Ascending aorta (tissue), 2 donors: ENCODE measurements at regions not wholly inside any gene's neighbourhood (a gene's known extent, or its start where the extent isn't known, plus 50 kb on each side); places are given as distances from the start of the nearest gene placed in this dataset.

Experiments
- DNase-seq, 2 donors: peaks; one replicate each; pipeline ENCODE4 v3.0.0-alpha.2; 2019; ENCODE audit warnings: low spot score in 2 of 2
- H3K27ac ChIP-seq, 2 donors: fragments of 200-600 bp; sonication (generic); one replicate each; pipeline ENCODE4 v1.5.1; 2016 to 2017; ENCODE audit warnings: mild to moderate bottlenecking in 1 of 2
- H3K27me3 ChIP-seq: fragments of 200-600 bp; sonication (generic); one replicate; pipeline ENCODE4 v1.5.1; 2017
- H3K36me3 ChIP-seq, 2 donors: fragments of 200-600 bp; sonication (generic); one replicate each; pipeline ENCODE4 v1.5.1; 2016
- H3K4me1 ChIP-seq, 2 donors: fragments of 200-600 bp; sonication (generic); one replicate each; pipeline ENCODE4 v1.5.1; 2016 to 2017; ENCODE audit warnings: mild to moderate bottlenecking in 1 of 2
- H3K4me3 ChIP-seq, 2 donors: fragments of 200-600 bp; sonication (generic); one replicate each; pipeline ENCODE4 v1.5.1; 2016 to 2017; ENCODE audit warnings: mild to moderate bottlenecking in 1 of 2
- H3K9me3 ChIP-seq, 2 donors: fragments of 200-600 bp; sonication (generic); one replicate each; pipeline ENCODE4 v1.5.1; 2016
- CTCF ChIP-seq, 3 experiments: fragments of 200-600 bp in 2 of 3; fragments of 450-650 bp in 1 of 3; sonication (generic) in 2 of 3; IDR thresholded peaks; one replicate each; pipeline ENCODE4 v1.5.1; 2016 to 2019; ENCODE audit warnings: antibody characterized with exemption in 3 of 3, mild to moderate bottlenecking in 1 of 3, moderate library complexity in 1 of 3
- intact Hi-C: fragments of 100-400 bp; cut with DNase I; formaldehyde crosslinking; loops from one replicate; pipeline ENCODE4 v1.15.1; 2023

DNA sequence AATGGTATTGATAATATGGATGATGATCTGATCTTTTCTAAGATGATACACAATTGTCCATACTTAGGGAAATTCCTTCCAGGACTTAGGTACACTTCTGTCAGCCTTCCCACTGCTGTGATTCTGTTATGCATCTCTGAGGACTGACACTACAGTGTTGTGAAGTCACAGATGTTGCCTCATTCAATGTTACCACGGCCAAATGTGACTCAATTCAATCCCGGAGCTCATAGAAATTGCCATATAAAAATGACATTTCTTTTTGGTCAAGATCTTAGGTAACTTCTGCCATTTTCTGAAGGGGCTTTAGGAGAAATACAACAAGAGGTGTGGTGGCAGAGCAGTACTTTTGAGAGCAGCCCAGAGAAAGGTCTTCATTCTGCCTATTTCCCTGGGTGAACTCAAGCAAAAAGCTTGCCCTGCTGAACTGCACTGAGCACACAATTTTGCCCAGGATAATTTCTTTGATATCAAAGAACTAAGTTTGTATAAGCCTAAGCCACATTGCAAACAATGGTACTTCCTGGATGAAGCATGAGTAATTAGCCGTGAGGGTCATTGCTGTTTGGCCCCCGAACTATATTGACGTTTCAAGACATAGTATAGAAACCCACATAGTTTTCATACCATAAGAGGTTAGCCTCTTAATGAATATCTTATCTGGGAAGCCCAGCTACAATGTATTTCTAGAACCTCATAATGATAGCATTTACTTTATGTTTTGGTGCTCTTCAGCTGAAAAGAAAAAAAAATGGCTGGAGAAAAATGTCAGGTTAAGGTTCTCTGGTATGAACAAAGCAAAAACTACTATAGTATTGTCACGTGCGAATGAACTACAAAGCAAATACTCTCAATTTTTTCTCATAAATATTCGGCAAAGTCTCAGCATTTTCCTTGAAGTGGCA, 437.4 kb downstream of the MEIS1 start:
- TF ChIP-seq CTCF (IDR thresholded peaks at IDR 0.05), result no peak
- H3K36me3 ChIP-seq, result no peaks in the 10 kb centered on the region
- H3K27ac ChIP-seq, result no peak overlapping the region
- no peaks in the 10 kb centered on the region for H3K27me3 ChIP-seq
- H3K4me3 ChIP-seq, result no peak overlapping the region
- no peak for DNase-seq
- H3K4me1 ChIP-seq, result no peaks in the 10 kb centered on the region
- H3K9me3 ChIP-seq, result no peaks in the 10 kb centered on the region
- intact Hi-C loops, result no loop called here

DNA sequence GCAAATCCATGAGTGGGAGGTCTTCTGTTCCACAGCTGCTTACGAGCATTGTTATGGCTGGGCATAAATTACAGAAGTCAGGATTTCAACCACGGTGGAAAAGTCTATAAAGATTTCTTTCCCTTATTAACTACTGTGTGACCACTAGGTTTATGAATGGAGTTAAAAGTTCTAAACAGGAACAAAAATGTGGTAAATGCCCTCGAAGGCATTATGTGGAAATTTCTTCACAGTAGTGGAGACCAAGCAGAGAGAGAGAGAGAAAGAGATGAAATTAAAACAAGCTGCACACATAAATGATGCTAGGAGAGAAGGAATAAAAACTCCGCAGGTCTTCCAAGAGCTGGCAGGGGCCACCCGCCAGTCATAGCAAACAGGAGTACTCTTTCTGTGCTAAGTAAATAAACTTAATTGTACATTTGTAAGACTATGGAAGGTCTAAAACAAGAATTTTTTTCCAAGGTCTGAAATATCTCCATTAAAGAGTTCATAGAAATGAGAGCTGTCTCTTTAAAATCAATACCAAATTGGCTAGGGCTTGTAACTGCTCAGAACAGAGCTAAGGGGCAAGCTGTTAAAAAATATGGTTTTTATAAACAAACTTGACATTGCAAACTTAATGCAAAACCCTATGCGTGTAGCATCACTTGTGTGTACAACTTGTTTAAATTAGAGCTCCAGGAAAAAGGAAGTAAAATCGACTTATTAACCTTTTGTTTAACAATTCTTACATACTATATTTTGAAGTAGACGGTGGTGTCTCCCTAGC, 438.2 kb downstream of the MEIS1 start:
- DNase-seq, result no peak
- H3K36me3 ChIP-seq, result no peaks in the 10 kb centered on the region
- H3K4me1 ChIP-seq, result no peaks in the 10 kb centered on the region
- H3K27me3 ChIP-seq, result no peaks in the 10 kb centered on the region
- intact Hi-C loops, result no loop called here
- no peak overlapping the region for H3K27ac ChIP-seq
- H3K4me3 ChIP-seq, result no peak overlapping the region
- H3K9me3 ChIP-seq, result no peaks in the 10 kb centered on the region
- TF ChIP-seq CTCF (IDR thresholded peaks at IDR 0.05), result no peak

- no peak overlapping the region for H3K27ac ChIP-seq
- intact Hi-C loops, result no loop called here
- H3K36me3 ChIP-seq, result no peaks in the 10 kb centered on the region
- no peaks in the 10 kb centered on the region for H3K9me3 ChIP-seq
- H3K4me1 ChIP-seq, result no peaks in the 10 kb centered on the region
- no peaks in the 10 kb centered on the region for H3K27me3 ChIP-seq
- no peak for TF ChIP-seq CTCF (IDR thresholded peaks at IDR 0.05)
- H3K4me3 ChIP-seq, result no peak overlapping the region
- DNase-seq, result no peak
Measured at GRCh38 chr2:66874411-66874810, 439.5 kb downstream of the MEIS1 start.

- no peak overlapping the region for H3K27ac ChIP-seq
Measured at GRCh38 chr2:66875941-66876462, 441.1 kb downstream of the MEIS1 start.

More at GRCh38 chr2:66875941-66876462, 441.1 kb downstream of the MEIS1 start:
- Histone ChIP-seq H3K36me3 (no peaks in the 10 kb centered on the region), H3K9me3 (no peaks in the 10 kb centered on the region), H3K27me3 (no peaks in the 10 kb centered on the region), H3K4me1 (no peaks in the 10 kb centered on the region), H3K4me3 (no peak overlapping the region)
- no peak for TF ChIP-seq CTCF (IDR thresholded peaks at IDR 0.05)
- intact Hi-C loops, result no loop called here
- no peak for DNase-seq
